ENCODE measurements at regions not wholly inside any gene's neighbourhood (a gene's known extent, or its start where the extent isn't known, plus 50 kb on each side); places are given as distances from the start of the nearest gene placed in this dataset.

- DNase-seq: no peak
Measured at GRCh38 chr11:116503216-116504160, 269.3 kb downstream of the BUD13 start.

- DNase-seq: no peak
Measured at GRCh38 chr11:116502641-116503061, 270.1 kb downstream of the BUD13 start.

GRCh38 chr11:116501728-116502127, 271.1 kb downstream of the BUD13 start:
- no peak for DNase-seq

- no peak for DNase-seq
Measured at GRCh38 chr11:116500947-116501602, 271.7 kb downstream of the BUD13 start.

GRCh38 chr11:116500026-116500946, 272.5 kb downstream of the BUD13 start:
- DNase-seq: no peak

- DNase-seq: peak; percentile 29 to 42
Measured at GRCh38 chr11:116499396-116500003, 273.3 kb downstream of the BUD13 start.

GRCh38 chr11:116498161-116498560, 274.6 kb downstream of the BUD13 start:
- no peak for DNase-seq

- no peak for DNase-seq
Measured at GRCh38 chr11:116492600-116492999, 280.2 kb downstream of the BUD13 start.

- DNase-seq: no peak
Measured at GRCh38 chr11:116488836-116489389, 283.9 kb downstream of the BUD13 start.

GRCh38 chr11:116485425-116485824, 287.4 kb downstream of the BUD13 start:
- no peak for DNase-seq

GRCh38 chr11:116482716-116483115, 290.1 kb downstream of the BUD13 start:
- DNase-seq: no peak

- DNase-seq: no peak
Measured at GRCh38 chr11:116481126-116481675, 291.6 kb downstream of the BUD13 start.

- DNase-seq: no peak
Measured at GRCh38 chr11:116478669-116479668, 293.8 kb downstream of the BUD13 start.

GRCh38 chr11:116478205-116478604, 294.6 kb downstream of the BUD13 start:
- DNase-seq: no peak

- no peak for DNase-seq
Measured at GRCh38 chr11:116473790-116474346, 298.9 kb downstream of the BUD13 start.

- no peak for DNase-seq
Measured at GRCh38 chr11:116473206-116473769, 299.5 kb downstream of the BUD13 start.

- no peak for DNase-seq
Measured at GRCh38 chr11:116472651-116473050, 300.1 kb downstream of the BUD13 start.

GRCh38 chr11:116471608-116472256, 301.1 kb downstream of the BUD13 start:
- DNase-seq: no peak

GRCh38 chr11:116468699-116469098, 304.1 kb downstream of the BUD13 start:
- DNase-seq: no peak
